Testis (tissue), 2 donors: ENCODE measurements at regions not wholly inside any gene's neighbourhood (a gene's known extent, or its start where the extent isn't known, plus 50 kb on each side); places are given as distances from the start of the nearest gene placed in this dataset.

Experiments used
- POLR2A ChIP-seq: fragments of 450-650 bp; IDR thresholded peaks from one replicate; pipeline ENCODE4 v1.6.1; 2017; ENCODE audit warnings: antibody characterized with exemption, mild to moderate bottlenecking, moderate library complexity
- TF ChIP-seq, protein P1 (sequence below), 3 experiments: fragments of 450-650 bp in 2 of 3; fragments of 200-600 bp in 1 of 3; sonication (generic) in 1 of 3; IDR thresholded peaks; one replicate each; pipeline ENCODE4 v1.5.1; 2016 to 2019; ENCODE audit warnings: antibody characterized with exemption in 3 of 3, mild to moderate bottlenecking in 2 of 3, moderate library complexity in 1 of 3

- TF ChIP-seq, protein P1, sequence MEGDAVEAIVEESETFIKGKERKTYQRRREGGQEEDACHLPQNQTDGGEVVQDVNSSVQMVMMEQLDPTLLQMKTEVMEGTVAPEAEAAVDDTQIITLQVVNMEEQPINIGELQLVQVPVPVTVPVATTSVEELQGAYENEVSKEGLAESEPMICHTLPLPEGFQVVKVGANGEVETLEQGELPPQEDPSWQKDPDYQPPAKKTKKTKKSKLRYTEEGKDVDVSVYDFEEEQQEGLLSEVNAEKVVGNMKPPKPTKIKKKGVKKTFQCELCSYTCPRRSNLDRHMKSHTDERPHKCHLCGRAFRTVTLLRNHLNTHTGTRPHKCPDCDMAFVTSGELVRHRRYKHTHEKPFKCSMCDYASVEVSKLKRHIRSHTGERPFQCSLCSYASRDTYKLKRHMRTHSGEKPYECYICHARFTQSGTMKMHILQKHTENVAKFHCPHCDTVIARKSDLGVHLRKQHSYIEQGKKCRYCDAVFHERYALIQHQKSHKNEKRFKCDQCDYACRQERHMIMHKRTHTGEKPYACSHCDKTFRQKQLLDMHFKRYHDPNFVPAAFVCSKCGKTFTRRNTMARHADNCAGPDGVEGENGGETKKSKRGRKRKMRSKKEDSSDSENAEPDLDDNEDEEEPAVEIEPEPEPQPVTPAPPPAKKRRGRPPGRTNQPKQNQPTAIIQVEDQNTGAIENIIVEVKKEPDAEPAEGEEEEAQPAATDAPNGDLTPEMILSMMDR (IDR thresholded peaks at IDR 0.05): no peak
- no peak for TF ChIP-seq POLR2A
Measured at GRCh38 chr14:54087376-54087775, 130.8 kb upstream of the BMP4 start.
